WERI-Rb-1 (cell line): ENCODE measurements at regions not wholly inside any gene's neighbourhood (a gene's known extent, or its start where the extent isn't known, plus 50 kb on each side); places are given as distances from the start of the nearest gene placed in this dataset.

ENCODE experiments used
- DNase-seq: peaks from one replicate; pipeline ENCODE4 v3.0.0-alpha.2; 2020
- H3K27ac ChIP-seq: fragments of 250-450 bp; sonication (Bioruptor Pico); 2 replicates; pipeline ENCODE4 v1.5.1; 2020; ENCODE audit warnings: mild to moderate bottlenecking, moderate library complexity
- H3K27me3 ChIP-seq: fragments of 250-450 bp; sonication (Bioruptor Pico); 2 replicates; pipeline ENCODE4 v1.5.1; 2021; ENCODE audit warnings: mild to moderate bottlenecking, low read depth, moderate library complexity; ENCODE audit not compliant: insufficient read depth, severe bottlenecking
- H3K36me3 ChIP-seq: fragments of 250-450 bp; sonication (Bioruptor Pico); 2 replicates; pipeline ENCODE4 v1.5.1; 2020; ENCODE audit warnings: mild to moderate bottlenecking, moderate library complexity
- H3K4me3 ChIP-seq: 2 replicates; pipeline ENCODE4 v1.5.1; 2011; ENCODE audit warnings: low read depth, mild to moderate bottlenecking, control low read depth, low read length
- H3K9me3 ChIP-seq: fragments of 250-450 bp; sonication (Bioruptor Pico); 2 replicates; pipeline ENCODE4 v1.5.1; 2021; ENCODE audit warnings: mild to moderate bottlenecking, moderate library complexity; ENCODE audit not compliant: severe bottlenecking
- CTCF ChIP-seq: IDR thresholded peaks from 2 replicates; pipeline ENCODE4 v1.5.1; 2011; ENCODE audit warnings: low read depth, mild to moderate bottlenecking, control low read depth, inconsistent platforms, low read length

- H3K9me3 ChIP-seq, result peaks cover 2% of the 10 kb centered on the region
- no peaks in the 10 kb centered on the region for H3K27me3 ChIP-seq
- no peak overlapping the region for H3K27ac ChIP-seq
- no peak for TF ChIP-seq CTCF
- no peak for DNase-seq
- H3K36me3 ChIP-seq, result no peaks in the 10 kb centered on the region
- H3K4me3 ChIP-seq, result no peak overlapping the region
Measured at GRCh38 chr4:81737865-81738559, 266.3 kb upstream of the RASGEF1B start.

GRCh38 chr4:81736324-81736723, 264.6 kb upstream of the RASGEF1B start:
- TF ChIP-seq CTCF, result no peak
- no peak overlapping the region for H3K27ac ChIP-seq
- peaks cover 2% of the 10 kb centered on the region for H3K9me3 ChIP-seq
- DNase-seq, result no peak
- no peak overlapping the region for H3K4me3 ChIP-seq
- H3K27me3 ChIP-seq, result no peaks in the 10 kb centered on the region
- H3K36me3 ChIP-seq, result no peaks in the 10 kb centered on the region

GRCh38 chr4:81732980-81733379, 261.3 kb upstream of the RASGEF1B start:
- Histone ChIP-seq H3K4me3 (no peak overlapping the region), H3K9me3 (peaks cover 8% of the 10 kb centered on the region), H3K27ac (no peak overlapping the region), H3K27me3 (no peaks in the 10 kb centered on the region), H3K36me3 (no peaks in the 10 kb centered on the region)
- no peak for TF ChIP-seq CTCF
- no peak for DNase-seq

- Histone ChIP-seq H3K27me3 (no peaks in the 10 kb centered on the region), H3K36me3 (no peaks in the 10 kb centered on the region), H3K9me3 (peaks cover 10% of the 10 kb centered on the region), H3K4me3 (no peak overlapping the region), H3K27ac (peak overlapping the region; percentile 97)
- no peak for TF ChIP-seq CTCF
- DNase-seq, result no peak
Measured at GRCh38 chr4:81724925-81725329, 253.2 kb upstream of the RASGEF1B start.

GRCh38 chr4:81723927-81724587, 252.3 kb upstream of the RASGEF1B start:
- TF ChIP-seq CTCF, result no peak
- DNase-seq, result no peak
- Histone ChIP-seq H3K27ac (peak overlapping the region; percentile 97), H3K36me3 (no peaks in the 10 kb centered on the region), H3K9me3 (peaks cover 10% of the 10 kb centered on the region), H3K27me3 (no peaks in the 10 kb centered on the region), H3K4me3 (no peak overlapping the region)
